RPMI7951 (cell line): ENCODE measurements at regions not wholly inside any gene's neighbourhood (a gene's known extent, or its start where the extent isn't known, plus 50 kb on each side); places are given as distances from the start of the nearest gene placed in this dataset.

Experiments
- DNase-seq: peaks from one replicate; pipeline ENCODE4 v3.0.0-alpha.2; 2012; ENCODE audit warnings: low read depth

DNA sequence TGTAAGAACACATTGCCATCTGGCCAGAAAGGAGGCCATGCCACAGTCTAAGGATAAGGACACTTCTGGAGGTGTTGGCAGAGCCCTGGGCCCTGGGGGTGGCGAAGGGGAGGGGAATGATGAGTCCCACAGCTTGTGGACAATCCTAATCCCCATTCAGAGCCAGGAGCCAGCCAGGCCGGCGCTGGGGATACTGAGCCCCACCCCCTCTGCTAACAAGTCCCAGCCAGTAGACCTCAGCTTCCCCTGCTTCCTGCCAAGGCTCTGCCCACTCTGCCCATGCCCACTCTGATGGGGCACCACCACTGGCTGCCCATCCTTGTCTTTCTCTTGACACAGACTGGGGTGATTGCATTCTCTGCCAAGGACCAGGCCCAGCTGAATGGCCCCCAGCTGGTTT lies 71.9 kb downstream of the NAV1 start:
- DNase-seq, result no peak

DNA sequence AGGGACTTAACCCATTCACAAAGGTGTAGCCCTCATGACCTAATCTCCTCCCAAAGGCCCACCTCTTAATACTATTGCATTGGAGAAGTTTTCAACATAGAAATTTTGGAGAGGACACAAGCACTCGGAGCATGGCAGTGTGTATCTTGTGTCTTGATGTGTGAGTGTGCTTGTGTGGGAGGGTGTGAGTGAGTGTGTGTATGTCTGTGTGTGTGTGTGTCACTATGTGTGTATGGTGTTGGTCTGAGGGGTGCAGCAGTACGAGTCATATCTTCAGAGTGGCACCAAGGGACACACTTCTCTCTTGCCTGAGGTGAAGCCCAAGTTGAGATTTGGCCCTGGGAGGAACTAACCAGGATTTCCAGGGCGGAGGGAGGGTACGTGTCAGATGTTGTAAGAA lies 73.7 kb downstream of the NAV1 start:
- no peak for DNase-seq

DNA sequence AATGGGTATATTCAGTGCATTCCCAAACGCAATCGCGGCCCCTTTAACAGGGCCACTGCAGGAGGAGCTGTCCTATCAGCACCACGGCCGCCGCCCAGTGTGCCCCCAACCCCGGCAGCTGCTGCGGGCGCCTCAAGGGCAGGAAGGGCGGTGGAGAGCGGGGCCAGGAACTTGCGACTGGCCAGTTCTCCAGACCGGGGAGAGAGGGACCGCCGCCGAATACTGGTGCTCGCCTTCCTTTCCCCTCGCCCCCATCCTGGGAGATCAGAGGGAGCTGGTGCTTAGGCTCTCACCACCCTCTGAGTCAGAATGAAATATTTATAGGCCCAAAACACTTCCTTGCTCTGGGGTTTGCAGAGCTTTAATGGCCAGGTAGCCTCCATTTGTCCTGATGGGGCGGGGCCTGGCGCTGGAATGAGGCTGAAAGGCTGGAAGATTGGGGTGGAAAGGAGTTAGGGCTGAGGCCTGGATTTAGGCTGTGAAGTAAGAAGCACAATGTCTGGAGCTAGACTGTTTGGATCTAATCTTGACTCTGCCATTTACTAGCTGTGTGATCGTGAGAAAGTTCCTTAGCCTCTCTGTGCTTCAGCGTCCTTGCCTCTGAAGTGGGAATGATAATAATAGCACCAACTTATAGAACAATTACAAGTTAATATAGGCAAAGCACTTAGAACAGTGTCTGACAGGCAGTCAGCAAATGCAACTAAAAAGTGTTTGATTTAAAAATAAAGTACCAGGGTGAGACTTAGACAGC lies 75.5 kb downstream of the NAV1 start:
- DNase-seq, result peak; percentile 39

DNA sequence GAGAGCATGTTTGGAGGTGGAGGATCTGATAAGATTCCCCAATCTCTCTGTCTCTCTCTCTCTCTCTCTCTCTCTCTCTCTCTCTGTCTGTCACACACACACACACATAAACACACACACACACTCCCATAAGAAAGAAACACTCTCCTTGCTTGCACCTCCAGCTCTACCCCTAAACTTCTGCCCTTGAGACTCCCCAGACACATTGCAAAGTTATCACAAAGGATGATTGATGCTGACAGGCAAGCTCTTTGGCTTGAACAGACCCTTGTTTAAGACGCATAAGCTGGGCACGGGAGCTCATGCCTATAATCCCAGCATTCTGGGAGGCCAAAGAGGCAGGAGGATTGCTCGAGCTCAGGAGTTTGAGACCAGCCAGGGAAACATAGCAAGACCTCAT lies 78.2 kb downstream of the NAV1 start:
- DNase-seq, result no peak

DNA sequence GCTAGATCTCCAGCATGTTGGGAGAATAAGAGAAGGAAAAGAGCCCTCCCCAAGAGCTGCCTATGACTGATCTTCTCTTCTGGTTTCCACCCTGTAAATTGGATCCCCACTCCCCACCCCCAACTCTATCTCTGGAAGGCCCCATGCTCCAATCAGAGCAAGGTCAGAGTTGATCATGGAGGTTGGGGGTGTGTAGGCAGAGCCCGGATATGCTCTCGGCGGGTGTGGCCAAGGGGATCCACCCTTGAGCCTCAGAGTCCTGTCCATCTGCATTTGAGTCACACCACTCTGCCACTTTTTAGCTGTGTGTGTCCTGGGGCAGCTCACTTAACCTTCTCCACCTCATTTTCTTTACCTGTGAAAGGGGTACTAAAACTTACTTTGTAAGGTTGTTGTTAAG lies 79.5 kb downstream of the NAV1 start:
- DNase-seq, result no peak

DNA sequence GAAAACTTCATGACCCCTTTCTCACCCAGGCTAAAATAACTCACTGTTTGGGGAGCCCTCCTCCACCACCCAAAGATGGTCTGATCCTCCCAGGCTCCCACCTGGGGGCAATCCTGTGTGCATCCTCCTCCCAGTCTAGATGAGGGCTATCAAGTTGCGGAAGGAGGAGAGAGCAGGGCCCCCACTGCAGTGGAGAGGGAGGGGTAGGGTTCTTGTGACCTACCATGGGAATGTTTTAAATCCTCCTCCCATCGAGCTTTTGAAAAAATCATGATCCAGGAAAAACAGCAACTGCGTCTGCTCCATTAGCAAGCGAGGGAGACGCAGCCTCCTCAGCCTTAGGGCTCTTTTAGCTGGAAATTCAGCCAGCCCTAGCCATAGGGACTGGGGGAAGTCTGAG lies 80.0 kb downstream of the NAV1 start:
- no peak for DNase-seq

DNA sequence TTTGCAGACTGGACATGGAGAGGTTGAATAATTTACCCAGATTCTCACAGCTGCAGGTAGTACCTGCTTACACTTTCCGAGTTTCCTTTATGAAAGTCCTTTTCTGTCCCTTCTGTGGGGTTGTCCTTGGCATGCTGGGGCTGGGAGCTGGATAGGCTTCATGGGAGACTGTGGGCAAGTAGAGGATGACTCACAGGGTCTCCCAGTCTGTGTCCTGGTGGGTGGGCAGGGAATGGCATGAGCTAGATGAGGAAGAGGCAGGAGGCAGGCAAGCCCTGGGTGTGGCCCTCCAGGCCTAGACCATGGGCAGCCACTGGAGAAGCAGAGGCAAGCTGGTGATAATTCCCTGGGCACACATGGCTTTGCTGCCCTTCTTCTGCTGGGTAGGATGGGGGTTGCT lies 80.6 kb downstream of the NAV1 start:
- DNase-seq, result peak; percentile 71

DNA sequence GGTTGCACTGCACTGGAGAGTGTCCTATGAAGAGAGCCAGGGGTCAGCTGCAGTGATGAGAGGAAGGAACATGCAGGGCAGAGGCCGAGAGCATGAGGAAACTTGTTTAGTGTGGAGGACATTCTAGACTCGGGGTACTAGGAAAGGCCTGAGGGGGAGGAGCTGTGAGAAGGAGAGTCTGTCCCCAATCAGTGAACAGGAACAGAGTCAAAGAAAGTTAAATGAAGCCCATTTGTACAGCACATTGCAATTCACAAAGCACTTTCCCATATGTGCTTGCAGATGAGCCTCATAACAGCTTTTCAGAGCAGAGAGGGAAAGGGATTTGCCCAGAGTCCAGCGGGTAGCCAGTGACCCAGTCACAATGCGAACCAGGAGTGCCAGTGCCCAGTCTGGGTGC lies 83.4 kb downstream of the NAV1 start:
- no peak for DNase-seq

DNA sequence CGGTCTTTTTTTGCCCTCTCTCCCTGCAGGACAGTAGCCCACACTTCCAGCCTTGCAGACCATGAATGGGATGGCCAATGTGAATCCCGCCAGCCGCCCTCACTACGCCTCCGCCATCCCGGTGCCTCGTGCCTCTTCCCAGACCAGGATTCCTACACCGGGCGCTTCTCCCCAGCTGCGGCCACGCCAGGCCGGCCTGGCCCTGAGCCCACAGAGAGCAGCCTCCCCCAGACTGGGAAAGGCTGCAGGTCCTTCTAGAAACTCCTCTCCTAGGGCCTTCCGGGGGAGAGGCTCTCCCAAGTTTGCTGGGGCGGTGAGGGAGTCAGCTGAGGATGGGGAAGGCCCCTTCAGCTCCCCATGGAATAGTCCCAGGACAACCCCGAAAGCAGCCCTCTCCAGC lies 83.9 kb downstream of the NAV1 start:
- no peak for DNase-seq

DNA sequence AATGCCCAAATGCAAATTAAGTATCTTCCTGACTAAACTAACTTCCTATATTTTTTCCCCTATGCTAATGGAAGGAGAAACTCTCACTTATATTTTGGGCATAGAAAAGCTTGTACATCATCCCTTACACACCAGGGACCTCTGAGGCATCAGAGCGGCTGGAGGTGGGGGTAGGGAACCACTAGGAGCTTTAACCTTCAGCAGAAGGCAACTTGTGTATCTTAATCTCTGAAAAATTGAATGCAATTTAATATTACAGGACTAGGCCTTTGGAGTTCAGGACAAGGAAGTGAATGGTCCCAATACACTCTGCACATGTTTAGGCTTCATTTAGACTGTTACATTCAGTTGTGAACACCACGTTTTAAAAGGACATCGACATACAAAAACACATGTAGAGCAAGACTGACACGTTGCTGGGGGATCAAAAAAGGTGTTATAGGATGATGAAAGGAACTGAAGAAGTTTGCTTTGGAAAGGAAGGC lies 85.9 kb downstream of the NAV1 start:
- DNase-seq, result no peak

DNA sequence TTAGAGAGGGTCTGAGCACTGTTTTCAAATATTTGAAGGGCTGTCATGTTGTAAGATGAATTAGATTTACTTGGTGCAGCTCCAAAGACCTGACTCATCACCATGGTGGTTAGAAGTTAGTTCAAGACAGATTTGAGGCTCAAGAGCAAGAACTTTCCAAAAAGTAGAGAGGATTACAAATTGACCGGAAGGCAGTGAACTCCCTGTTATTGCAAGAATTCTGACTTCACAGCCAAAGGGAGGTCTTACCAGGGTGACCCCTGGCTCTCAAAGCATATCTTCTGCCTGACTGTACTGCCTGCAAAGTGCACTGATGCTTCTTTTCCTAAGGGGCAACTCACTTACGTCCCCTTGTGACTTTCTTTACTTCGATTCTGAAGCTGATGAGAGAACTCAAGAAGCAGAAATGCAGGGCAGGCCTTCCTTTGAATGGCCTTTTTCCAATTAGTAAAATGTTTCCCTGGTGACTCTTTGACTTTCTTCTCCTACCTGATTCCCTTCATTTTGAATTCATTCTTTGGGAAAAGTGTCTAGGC lies 86.4 kb downstream of the NAV1 start:
- peak; percentile 99 for DNase-seq

DNA sequence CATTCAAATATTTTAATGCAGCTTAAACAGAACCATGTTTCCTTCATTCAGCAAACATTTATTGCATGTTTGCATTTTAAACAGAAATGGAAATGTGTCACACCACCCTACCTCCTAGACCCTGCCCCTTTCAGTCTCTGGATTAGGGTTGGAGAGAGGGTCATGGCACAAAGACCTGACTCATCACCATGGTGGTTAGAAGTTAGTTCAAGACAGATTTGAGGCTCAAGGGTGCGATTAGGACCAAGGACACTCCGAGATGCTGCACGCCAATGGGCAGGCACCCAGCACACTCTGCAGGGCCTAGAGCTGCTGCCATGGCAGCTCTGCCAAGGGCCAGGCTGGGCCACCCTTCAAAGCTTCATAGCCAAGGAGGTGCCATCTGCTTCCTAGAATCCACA lies 86.9 kb downstream of the NAV1 start:
- peak; percentile 72 for DNase-seq

DNA sequence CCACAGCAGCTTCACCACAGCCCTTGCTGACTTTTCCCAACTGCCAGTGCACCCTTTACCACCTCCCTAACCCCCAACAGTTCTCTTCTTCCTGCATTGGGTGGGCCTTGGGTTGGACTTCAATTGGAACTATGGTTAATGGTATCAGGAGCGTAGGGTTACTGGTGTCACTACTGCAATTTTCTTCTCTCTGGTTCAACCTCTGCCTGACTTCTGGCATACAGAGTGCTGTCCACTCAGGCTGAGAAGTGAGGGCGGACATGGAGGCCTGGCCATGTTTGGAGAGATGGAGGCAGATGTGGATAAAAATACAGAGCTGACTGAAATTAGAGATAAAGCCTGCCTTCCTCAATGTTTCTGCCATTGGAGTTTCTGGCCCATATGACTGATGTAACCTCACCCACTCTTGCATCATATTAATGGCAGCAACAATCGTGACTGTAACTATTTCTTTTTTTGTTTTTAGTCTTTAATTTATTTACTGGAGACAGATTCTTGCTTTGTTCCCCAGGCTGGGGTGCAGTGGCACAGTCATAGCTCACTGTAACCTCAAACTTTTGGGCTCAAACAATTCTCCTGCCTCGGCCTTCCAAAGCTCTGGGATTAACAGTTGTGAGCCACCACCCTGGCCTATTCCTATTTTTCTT lies 87.8 kb downstream of the NAV1 start:
- DNase-seq, result no peak

DNA sequence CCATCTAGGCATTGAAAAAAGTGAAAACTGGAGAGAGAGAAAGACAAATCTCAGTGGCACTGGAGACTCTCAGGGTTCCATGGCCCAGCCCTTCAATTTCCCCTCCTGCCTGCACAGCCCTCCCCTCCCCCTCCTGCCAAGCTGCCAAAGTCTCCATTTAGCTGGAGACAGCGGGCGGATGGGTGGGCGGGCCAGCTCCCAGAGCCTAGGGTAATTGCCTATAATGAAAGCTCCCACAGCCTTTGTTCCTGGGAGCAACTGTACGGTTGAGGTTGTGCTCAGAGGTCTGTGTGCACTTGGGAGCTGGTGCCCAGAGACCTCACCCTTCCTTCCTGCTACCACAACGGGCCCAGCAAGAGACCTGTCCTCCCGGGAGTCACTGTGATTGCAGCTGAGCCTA lies 89.6 kb downstream of the NAV1 start:
- DNase-seq, result no peak

DNA sequence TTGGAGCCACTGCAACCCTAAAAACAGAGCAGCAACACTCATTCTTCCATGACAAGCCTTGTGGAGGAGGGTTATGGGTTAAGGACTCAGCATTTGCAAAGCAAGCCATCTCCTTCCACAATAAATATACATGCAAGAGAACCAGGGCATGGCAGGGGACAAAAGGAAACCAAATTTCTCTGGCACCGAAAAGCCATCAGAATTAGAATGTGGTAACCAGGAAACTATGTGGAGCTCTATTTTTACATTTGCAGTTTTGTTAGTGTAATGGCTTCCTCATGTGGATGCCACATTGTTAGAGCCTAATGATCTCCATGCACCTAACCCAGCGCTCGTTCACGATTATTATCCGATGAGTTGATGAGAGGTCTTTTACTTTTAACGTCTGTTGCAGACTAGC lies 91.7 kb downstream of the NAV1 start:
- DNase-seq, result no peak

DNA sequence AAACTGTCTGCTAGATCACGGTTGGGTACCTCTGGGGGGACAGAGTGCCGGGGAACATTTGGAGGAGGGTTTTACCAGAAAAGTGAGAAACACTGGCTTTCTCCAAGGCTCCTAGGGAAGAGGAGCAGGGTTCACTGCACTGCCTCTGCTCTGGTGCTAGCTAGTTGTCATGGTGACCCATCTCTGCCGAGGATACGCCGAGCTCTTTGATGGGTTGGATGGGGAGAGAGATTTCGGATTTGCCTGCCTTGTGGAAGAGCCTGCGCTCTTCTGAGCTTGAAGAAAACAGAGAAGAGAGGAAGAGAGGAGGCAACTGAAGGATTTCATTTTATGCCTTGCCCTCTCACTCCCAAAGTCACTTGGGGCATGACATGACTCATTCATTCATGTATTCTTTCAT lies 92.1 kb downstream of the NAV1 start:
- DNase-seq, result no peak

DNA sequence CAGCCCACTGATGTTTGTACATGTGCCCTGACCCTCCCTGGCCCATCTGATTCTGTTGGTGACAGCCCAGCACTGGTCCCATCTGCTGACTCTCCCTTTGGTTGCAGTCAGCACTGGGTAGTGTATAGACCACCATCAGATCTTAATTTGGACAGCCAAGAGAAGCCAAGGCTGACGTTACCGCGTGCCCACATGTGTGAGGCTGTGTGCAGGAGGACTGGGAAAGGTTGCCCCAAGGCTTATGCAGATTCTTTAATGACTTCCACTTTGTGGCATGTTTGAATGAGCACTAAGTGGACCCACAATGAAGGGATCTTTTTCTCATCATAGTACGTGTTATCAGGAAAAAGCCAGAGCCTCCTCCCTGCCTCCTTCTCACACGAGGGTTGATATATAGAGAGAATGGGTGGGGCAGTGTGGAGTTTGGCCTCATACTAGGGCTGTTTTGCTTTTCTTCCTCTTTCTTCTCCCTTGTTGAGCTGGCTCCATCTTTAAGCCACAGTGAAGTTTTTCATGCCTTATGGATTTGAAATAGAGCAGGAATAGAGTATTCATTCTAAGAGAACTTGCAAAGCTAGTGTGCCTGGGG lies 93.5 kb downstream of the NAV1 start:
- DNase-seq, result peak; percentile 61

DNA sequence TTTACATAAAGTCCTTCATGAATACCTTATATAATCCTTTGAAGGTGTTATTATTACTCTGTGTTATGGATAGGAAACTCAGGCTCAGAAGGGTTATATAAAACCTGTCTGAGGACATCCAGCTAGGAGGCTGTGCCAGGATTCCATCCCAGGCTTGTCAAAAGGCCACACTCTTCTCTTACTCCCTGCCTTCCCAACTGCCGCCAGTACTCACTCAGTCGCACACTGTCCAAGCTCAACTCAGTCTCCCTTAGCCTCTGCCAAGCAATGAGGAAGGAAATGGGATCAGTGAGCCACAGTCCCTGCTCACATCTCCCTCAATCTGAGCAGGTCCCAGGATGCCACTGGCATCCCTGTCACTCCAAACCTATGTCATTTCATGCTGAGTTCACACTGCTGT lies 94.4 kb downstream of the NAV1 start:
- DNase-seq, result no peak

DNA sequence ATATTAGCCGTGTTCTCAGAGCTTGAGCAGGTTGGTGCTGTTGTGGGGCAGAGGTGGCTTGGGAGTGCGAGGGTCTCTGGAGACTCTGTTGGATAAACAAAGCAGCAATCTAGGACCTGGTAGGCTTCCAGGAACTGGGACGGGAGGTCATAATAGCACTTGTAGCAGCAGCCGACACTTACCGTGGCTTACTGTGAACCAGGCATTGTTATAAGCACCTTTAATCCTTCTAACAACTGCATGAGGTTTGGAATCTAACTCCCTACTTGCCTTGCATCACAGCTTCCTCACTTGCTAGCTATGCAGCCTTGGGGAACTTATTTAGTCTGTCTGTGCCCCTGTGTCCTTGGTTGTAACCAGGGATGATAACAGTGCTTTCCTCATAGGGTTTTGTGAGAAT lies 94.9 kb downstream of the NAV1 start:
- no peak for DNase-seq

DNA sequence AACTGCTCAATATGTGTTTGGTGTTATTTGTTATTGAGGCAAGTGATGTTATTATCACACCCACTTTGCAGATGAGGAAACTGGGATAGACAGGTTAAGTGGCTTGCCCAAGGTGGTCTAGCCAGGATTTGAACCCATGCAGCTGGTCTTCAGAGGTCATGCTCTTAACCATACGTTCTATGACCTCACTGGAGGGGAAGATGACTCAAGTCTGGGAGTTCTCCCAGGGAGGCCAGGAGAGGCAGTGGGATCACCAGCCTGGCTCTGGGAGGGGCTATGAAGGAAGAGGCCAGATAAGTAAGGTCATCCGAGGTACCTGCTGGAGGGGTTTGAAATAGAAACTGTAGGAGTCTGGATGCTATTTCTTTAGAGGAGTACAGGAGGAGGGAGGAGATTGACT lies 95.3 kb downstream of the NAV1 start:
- DNase-seq, result peak; percentile 73

DNA sequence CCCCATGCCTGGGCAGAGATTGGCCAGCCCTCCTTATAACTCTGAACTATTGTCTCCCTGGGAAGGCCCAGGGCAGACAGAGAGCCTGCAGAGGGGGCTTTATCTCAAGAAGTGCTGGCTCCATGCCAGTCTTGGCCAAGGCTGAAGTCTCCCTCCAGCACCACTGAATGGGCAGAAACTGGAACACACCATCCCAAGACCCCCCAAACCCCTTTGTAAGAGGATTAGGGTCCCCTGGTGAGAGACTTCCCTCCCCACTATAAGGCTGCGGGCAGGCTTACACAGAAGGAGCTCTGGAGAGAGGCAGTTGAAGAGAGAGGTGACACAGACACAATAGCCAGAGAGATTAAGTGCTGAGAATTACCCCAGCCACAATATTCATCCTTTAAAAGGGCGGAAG lies 97.2 kb downstream of the NAV1 start:
- DNase-seq, result no peak

DNA sequence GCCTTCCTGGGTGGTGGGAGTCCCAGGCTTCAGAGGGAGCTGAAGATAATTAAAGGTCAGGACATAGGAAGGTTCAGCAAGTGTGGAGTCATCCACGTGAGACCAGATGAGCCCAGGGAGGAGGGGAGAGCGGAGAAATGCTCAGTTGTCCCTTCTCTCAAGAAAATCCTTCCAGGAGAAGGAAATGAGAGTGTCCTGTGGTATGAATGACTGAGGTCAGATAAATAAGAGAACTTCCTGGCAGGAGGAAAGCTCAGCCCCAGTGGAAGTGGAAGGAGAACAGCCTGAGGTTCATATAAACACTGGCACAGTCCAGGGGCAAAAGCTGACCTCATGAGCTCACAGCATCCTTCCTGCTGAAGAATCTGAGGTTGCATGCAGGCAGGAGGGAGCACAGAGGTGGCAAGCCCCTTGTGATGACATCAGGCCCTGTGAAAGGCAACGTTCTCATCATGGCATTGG lies 97.6 kb downstream of the NAV1 start:
- peak; percentile 79 for DNase-seq
